OCI-LY3 (cell line): ENCODE measurements at regions not wholly inside any gene's neighbourhood (a gene's known extent, or its start where the extent isn't known, plus 50 kb on each side); places are given as distances from the start of the nearest gene placed in this dataset.

Source experiments
- H2AFZ ChIP-seq: fragments of 200-600, 300-600 bp; shearing (Covaris generic); 2 replicates; pipeline ENCODE4 v1.6.0; 2014; ENCODE audit warnings: antibody characterized with exemption, low read depth, low read length
- H3K27ac ChIP-seq: fragments of 200-600, 300-600 bp; sonication (generic); 2 replicates; pipeline ENCODE4 v1.5.1; 2014; ENCODE audit warnings: mild to moderate bottlenecking, low read length, moderate library complexity, mixed read lengths
- H3K27me3 ChIP-seq: fragments of 200-600, 300-600 bp; sonication (generic); 2 replicates; pipeline ENCODE4 v1.6.1; 2014; ENCODE audit warnings: low read depth, low read length, mixed read lengths
- H3K36me3 ChIP-seq: fragments of 200-600, 300-600 bp; sonication (generic); replicated peaks from 2 replicates; pipeline ENCODE3; 2014; ENCODE audit warnings: low read depth, low read length, mixed read lengths
- H3K4me1 ChIP-seq: fragments of 300-600, 200-600 bp; sonication (generic); 2 replicates; pipeline ENCODE4 v1.6.1; 2014; ENCODE audit warnings: low read length, mixed read lengths
- H3K4me2 ChIP-seq: fragments of 200-600, 300-600 bp; sonication (generic); 2 replicates; pipeline ENCODE4 v1.6.1; 2014; ENCODE audit warnings: low read length, mixed read lengths
- H3K4me3 ChIP-seq: fragments of 300-600, 200-600 bp; sonication (generic); 2 replicates; pipeline ENCODE4 v1.5.1; 2014; ENCODE audit warnings: antibody characterized with exemption, mild to moderate bottlenecking, low read length, moderate library complexity
- H3K79me2 ChIP-seq: fragments of 300-600, 200-600 bp; shearing (Covaris generic); 2 replicates; pipeline ENCODE4 v1.6.1; 2014; ENCODE audit warnings: mild to moderate bottlenecking, low read length, mixed read lengths
- H3K9ac ChIP-seq: fragments of 300-600, 200-600 bp; shearing (Covaris generic); 2 replicates; pipeline ENCODE4 v1.6.0; 2014; ENCODE audit warnings: mild to moderate bottlenecking, low read length, moderate library complexity
- H3K9me3 ChIP-seq: fragments of 200-600, 300-600 bp; shearing (Covaris generic); 2 replicates; pipeline ENCODE4 v1.6.1; 2014; ENCODE audit warnings: low read length, mixed read lengths; ENCODE audit not compliant: insufficient read depth
- H4K20me1 ChIP-seq: fragments of 200-600, 300-600 bp; sonication (generic); 2 replicates; pipeline ENCODE4 v1.6.1; 2016; ENCODE audit warnings: low read length, mixed read lengths; ENCODE audit not compliant: insufficient read depth
- EZH2phosphoT487 ChIP-seq: fragments of 200-600 bp; shearing (Covaris generic); IDR thresholded peaks from 2 replicates; pipeline ENCODE4 v1.6.1; 2018; ENCODE audit warnings: antibody characterized with exemption, mixed run types, low read depth
- TF ChIP-seq, protein P1 (sequence below): fragments of 200-600, 300-600 bp; sonication (generic); IDR thresholded peaks from 2 replicates; pipeline ENCODE4 v1.5.1; 2014; ENCODE audit warnings: antibody characterized with exemption, low read length, low read depth

DNA sequence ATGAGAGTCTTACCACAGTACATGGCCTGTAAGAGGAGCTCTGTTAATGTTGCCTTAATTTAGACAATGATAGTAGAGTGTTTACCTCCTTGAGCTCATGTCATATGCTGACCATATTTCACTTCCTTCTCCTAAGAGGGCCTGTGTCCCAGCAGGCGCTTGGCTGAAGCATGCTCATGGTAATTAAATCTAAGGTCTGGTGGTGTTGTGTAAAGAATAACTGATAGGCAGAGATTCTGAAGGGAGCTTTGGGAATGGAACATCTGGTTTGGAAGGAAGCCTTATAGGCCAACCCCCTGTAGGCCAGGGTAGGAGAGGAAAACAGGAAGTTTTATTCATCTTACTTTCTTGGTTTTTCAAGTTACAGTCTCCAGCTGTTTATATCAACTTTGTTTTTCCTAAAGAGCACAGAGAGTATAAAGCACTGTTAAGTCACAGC lies 300.2 kb downstream of the USP46 start:
- no peak overlapping the region for H3K4me2 ChIP-seq
- TF ChIP-seq, protein P1, sequence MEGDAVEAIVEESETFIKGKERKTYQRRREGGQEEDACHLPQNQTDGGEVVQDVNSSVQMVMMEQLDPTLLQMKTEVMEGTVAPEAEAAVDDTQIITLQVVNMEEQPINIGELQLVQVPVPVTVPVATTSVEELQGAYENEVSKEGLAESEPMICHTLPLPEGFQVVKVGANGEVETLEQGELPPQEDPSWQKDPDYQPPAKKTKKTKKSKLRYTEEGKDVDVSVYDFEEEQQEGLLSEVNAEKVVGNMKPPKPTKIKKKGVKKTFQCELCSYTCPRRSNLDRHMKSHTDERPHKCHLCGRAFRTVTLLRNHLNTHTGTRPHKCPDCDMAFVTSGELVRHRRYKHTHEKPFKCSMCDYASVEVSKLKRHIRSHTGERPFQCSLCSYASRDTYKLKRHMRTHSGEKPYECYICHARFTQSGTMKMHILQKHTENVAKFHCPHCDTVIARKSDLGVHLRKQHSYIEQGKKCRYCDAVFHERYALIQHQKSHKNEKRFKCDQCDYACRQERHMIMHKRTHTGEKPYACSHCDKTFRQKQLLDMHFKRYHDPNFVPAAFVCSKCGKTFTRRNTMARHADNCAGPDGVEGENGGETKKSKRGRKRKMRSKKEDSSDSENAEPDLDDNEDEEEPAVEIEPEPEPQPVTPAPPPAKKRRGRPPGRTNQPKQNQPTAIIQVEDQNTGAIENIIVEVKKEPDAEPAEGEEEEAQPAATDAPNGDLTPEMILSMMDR = no peak
- TF ChIP-seq EZH2phosphoT487 = no peak
- no peak overlapping the region for H3K4me3 ChIP-seq
- no peaks in the 10 kb centered on the region for H4K20me1 ChIP-seq
- no peaks in the 10 kb centered on the region for H3K79me2 ChIP-seq
- no peaks in the 10 kb centered on the region for H3K9me3 ChIP-seq
- no peak overlapping the region for H3K9ac ChIP-seq
- no peaks in the 10 kb centered on the region for H3K4me1 ChIP-seq
- no peak overlapping the region for H2AFZ ChIP-seq
- no peaks in the 10 kb centered on the region for H3K27me3 ChIP-seq
- no peak overlapping the region for H3K27ac ChIP-seq
- H3K36me3 ChIP-seq = no peaks in the 10 kb centered on the region

DNA sequence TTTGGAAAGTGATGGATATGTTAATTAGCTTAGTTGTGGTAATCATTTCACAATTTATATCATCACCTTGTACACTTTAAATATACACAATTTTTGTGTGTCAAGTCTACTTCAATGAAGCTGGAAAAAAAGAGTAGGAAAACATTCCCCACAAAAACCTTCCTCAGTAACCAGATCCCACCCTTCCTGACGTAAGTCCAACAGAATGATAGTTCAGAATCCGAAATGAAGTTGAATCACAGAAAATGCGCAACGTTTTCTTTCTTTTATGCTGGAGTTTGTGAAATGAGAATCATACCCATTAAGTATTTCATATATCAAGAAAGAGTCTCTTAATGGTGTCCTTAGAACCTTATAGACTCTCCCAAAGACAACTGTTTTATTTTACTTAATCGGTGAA lies 292.9 kb downstream of the USP46 start:
- no peak overlapping the region for H3K4me2 ChIP-seq
- TF ChIP-seq, protein P1 = no peak
- TF ChIP-seq EZH2phosphoT487 = no peak
- no peaks in the 10 kb centered on the region for H3K27me3 ChIP-seq
- H3K9me3 ChIP-seq = no peaks in the 10 kb centered on the region
- H2AFZ ChIP-seq = no peak overlapping the region
- H3K9ac ChIP-seq = no peak overlapping the region
- no peak overlapping the region for H3K27ac ChIP-seq
- H4K20me1 ChIP-seq = no peaks in the 10 kb centered on the region
- H3K4me3 ChIP-seq = no peak overlapping the region
- H3K4me1 ChIP-seq = no peaks in the 10 kb centered on the region
- no peaks in the 10 kb centered on the region for H3K36me3 ChIP-seq
- no peaks in the 10 kb centered on the region for H3K79me2 ChIP-seq

DNA sequence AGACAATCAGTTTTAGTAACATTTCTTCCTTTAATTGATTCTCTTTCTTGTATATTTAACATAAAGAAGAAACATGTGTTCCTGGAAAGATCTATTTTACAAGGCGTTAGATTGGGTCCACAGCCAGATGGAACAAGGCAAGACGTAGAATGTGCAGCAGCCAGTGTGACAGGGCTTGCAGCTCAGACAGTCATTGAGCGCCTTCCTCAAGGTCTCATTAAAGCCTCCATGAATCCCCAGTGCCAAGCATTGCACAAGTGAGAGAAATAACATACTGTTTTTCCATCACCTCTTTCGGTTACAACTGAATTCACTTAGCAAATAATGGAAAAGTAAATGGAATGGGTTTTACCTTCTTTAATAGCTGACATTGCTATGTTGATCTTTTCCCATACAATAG lies 292.5 kb downstream of the USP46 start:
- no peak overlapping the region for H3K4me2 ChIP-seq
- no peak overlapping the region for H3K9ac ChIP-seq
- H3K36me3 ChIP-seq = no peaks in the 10 kb centered on the region
- H3K27me3 ChIP-seq = no peaks in the 10 kb centered on the region
- no peak overlapping the region for H2AFZ ChIP-seq
- H4K20me1 ChIP-seq = no peaks in the 10 kb centered on the region
- H3K79me2 ChIP-seq = no peaks in the 10 kb centered on the region
- H3K9me3 ChIP-seq = no peaks in the 10 kb centered on the region
- H3K27ac ChIP-seq = no peak overlapping the region
- no peak overlapping the region for H3K4me3 ChIP-seq
- no peaks in the 10 kb centered on the region for H3K4me1 ChIP-seq
- TF ChIP-seq, protein P1 = no peak
- no peak for TF ChIP-seq EZH2phosphoT487

DNA sequence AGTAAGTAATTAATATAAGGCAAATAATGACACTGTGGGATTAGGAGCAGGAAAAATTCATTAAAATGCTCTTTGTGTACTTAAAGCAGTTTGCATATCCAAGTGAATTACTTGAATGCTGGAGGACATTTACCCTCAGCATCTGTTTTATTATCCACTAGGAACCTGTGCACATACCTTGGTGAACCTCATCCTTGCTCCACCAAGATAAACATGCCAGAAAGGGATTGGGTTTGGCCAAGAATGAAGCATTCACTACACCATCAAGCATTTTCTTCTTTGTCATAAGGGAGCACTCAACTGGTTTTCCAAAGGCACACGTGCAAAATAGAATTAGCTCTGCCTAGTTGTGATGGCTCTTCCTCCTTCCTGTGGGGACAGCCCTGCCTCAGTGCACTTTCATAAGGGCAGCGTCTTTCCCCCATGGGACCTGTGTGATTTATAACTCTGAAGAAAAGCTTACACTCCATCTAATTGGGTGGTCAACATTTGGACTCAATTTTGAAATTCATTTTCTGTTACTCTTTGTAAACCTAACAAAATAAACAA lies 291.7 kb downstream of the USP46 start:
- Histone ChIP-seq H2AFZ (no peak overlapping the region), H3K9me3 (no peaks in the 10 kb centered on the region), H3K36me3 (no peaks in the 10 kb centered on the region), H3K27me3 (no peaks in the 10 kb centered on the region), H3K79me2 (no peaks in the 10 kb centered on the region), H3K27ac (no peak overlapping the region), H3K4me3 (no peak overlapping the region), H3K9ac (no peak overlapping the region), H3K4me2 (no peak overlapping the region), H4K20me1 (no peaks in the 10 kb centered on the region), H3K4me1 (no peaks in the 10 kb centered on the region)
- no peak for TF ChIP-seq EZH2phosphoT487
- TF ChIP-seq, protein P1 = no peak
